22Rv1 (cell line): ENCODE measurements at regions not wholly inside any gene's neighbourhood (a gene's known extent, or its start where the extent isn't known, plus 50 kb on each side); places are given as distances from the start of the nearest gene placed in this dataset.

Experiments used
- H3K27ac ChIP-seq: fragments of 450-650 bp; 2 replicates; pipeline ENCODE4 v1.5.1; 2017
- ZFX ChIP-seq: fragments of 450-650 bp; IDR thresholded peaks from 2 replicates; pipeline ENCODE4 v1.6.1; 2017; ENCODE audit warnings: antibody characterized with exemption, borderline replicate concordance
- TF ChIP-seq, protein P1 (sequence below): fragments of 450-650 bp; IDR thresholded peaks from 2 replicates; pipeline ENCODE4 v1.5.1; 2017; ENCODE audit warnings: mild to moderate bottlenecking

DNA sequence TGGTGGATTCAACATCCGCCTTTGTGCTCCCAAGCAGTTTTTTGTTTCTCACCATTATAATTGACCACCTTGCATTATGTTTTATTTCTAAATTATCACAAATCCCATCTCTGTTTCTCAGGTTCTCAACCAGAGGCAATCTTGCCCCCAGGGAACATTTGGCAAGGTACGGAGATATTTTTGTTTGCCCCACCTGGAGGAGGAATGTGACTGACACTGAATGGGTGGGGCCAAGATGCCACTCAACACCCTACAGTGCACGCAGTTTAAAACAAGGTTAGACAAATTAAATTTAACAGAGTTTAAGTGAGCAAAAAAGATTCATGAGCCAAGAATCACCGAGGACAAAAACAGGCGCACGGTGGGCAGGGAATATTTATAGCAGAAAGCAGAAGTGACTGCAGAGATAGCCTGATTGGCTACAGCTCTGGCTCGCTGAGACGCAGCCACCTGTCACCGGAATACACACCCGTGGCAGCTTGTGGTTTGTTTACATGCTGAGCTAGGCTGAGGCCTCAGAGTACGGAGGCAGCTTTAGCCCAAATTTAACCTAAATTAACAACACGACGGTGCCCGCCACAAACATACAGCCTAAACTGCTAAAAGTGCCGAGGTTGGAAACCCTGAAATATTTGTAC lies 150.0 kb upstream of the ALKAL2 start:
- no peak for TF ChIP-seq ZFX
- H3K27ac ChIP-seq = no peak overlapping the region

DNA sequence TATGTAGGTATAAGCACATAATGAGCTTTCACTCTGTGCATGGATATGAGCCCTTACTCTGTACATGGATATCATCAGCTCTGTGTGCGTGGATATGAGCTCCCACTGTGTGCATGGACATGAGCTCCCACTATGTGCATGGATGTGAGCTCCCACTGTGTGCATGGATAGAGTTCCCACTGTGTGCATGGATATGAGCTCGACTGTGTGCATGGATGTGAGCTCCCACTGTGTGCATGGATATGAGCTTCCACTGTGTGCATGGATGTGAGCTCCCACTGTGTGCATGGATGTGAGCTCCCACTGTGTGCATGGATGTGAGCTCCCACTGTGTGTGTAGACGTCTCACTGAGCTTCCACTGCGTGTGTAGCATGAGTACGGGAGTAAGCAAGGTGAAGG lies 149.3 kb upstream of the ALKAL2 start:
- H3K27ac ChIP-seq = no peak overlapping the region
- no peak for TF ChIP-seq ZFX
- TF ChIP-seq, protein P1, sequence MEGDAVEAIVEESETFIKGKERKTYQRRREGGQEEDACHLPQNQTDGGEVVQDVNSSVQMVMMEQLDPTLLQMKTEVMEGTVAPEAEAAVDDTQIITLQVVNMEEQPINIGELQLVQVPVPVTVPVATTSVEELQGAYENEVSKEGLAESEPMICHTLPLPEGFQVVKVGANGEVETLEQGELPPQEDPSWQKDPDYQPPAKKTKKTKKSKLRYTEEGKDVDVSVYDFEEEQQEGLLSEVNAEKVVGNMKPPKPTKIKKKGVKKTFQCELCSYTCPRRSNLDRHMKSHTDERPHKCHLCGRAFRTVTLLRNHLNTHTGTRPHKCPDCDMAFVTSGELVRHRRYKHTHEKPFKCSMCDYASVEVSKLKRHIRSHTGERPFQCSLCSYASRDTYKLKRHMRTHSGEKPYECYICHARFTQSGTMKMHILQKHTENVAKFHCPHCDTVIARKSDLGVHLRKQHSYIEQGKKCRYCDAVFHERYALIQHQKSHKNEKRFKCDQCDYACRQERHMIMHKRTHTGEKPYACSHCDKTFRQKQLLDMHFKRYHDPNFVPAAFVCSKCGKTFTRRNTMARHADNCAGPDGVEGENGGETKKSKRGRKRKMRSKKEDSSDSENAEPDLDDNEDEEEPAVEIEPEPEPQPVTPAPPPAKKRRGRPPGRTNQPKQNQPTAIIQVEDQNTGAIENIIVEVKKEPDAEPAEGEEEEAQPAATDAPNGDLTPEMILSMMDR = no peak

DNA sequence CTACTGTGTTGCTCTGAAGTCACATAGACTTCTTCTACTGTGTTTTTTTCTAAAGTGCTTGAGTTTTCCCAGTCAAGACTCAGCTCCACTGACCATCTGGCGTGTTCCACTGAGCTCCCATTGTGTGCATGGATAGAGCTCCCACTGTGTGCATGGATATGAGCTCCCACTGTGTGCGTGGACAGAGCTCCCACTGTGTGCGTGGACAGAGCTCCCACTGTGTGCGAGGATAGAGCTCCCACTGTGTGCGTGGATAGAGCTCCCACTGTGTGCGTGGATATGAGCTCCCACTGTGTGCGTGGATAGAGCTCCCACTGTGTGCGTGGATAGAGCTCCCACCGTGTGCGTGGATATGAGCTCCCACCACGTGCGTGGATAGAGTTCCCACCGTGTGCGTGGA lies 148.3 kb upstream of the ALKAL2 start:
- no peak overlapping the region for H3K27ac ChIP-seq
- TF ChIP-seq, protein P1 = no peak
- no peak for TF ChIP-seq ZFX

DNA sequence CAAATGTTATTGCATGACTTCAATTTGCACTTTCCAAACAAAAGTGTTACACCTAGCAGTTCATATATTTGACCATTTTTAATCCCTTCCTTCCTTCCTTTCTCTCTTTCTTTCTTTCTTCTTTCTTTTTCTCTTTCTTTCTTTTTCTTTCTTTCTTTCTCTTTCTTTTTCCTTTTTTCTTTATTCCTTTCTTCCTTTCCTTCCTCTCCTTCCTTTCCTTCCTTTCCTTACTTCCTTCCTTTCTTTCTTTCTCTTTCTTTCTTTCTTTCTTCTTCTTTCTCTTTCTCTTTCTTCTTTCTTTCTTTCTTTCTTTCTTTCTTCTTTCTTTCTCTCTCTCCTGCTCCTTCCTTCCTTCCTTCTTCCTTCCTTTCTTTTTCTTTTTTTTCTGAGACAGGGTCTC lies 146.7 kb upstream of the ALKAL2 start:
- no peak overlapping the region for H3K27ac ChIP-seq
- TF ChIP-seq ZFX = no peak
- TF ChIP-seq, protein P1 = no peak

DNA sequence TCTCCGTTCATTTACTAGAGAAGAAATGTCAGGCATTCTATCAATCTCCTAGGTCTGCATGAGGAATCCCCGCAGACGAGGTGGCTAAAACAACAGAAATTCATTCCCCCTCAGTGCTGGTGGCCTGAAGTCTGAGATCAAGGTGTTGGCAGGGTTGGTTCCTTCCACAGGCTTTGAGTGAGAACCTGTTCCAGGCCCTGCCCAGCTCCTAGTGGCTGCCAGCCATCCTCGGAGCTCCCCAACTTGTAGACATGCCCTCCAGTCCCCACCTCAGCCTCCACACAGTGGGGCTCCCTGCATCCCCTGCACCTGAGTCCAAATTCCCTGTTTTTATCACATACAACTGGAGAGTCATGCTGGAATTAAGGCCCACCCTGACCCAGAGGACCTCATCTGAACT lies 145.3 kb upstream of the ALKAL2 start:
- TF ChIP-seq, protein P1 = no peak
- no peak for TF ChIP-seq ZFX
- no peak overlapping the region for H3K27ac ChIP-seq

DNA sequence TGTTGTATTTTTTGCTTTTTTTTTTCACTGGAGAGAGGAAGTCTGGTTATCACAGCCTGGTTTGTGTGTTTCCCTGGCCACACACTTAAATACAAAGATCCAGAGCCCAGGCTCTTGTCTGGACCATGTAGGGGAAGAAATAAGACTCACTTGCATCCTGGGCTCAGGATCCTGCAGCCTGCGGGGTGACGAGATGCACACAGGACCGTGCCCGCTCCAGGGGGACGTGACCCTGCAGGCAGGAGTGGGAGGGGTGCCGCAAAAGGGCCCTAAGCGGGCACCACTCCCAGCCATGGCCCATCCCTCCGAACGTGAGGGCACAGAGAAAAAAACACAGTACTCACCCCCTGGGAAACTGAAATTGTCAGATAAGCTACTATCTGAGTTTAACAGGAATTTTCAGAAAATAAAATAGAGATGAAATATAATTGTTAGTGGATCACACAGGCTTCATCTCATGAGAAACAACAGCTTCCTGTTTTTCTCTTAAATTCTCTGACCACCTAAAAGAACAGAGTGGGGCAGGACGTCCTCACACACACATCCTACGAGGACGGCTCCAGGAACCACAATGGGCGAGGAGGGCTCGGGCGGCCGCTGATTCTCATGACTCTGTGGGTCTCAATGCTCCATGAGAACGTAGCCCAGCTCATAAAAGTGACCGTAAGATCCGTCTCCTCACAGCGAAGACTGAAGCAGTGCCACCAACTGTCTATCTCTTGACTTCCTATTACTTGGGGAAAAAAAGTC lies 142.6 kb upstream of the ALKAL2 start:
- no peak for TF ChIP-seq ZFX
- TF ChIP-seq, protein P1 = no peak
- H3K27ac ChIP-seq = no peak overlapping the region

DNA sequence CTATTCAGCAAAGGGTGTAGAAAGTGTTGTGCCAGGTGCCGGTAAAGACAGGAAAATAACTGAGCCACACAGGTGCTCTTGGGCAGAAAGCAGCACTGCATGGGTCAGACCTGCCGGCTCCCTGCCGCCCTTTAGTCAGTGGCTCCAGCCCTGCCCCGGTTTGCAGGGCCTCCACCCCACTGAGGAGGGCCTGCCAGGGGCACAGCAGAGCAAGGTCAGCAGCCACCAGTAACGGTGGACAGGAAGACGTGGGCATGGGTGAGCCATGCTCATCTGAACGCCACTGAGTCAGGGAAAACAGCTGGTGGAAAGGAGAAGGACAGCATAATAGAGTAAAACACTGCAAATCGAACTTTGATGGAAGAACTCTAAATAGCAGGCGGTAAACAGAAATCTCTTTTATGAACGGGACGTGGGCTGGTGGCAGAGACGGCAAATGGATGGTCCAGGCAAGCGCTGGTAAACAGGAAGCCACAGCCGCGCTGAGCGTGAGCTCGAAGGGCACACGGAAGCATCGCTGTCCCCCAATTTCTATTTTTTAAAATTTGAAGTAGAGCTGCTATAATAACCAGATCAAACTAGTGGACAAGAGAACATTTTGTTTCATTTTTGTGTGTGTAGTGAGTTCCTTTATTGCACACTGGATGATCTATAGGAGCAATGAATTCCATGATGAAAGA lies 141.8 kb upstream of the ALKAL2 start:
- TF ChIP-seq, protein P1 = no peak
- TF ChIP-seq ZFX = no peak
- H3K27ac ChIP-seq = no peak overlapping the region
